Adrenal gland (tissue), 9 donors: ENCODE measurements at regions not wholly inside any gene's neighbourhood (a gene's known extent, or its start where the extent isn't known, plus 50 kb on each side); places are given as distances from the start of the nearest gene placed in this dataset.
A peak's percentile ranks its signal among the peaks of the same experiment; 100 is the strongest.
"Not testable (repeated sequence)": the region's sequence is repeated elsewhere in the genome, so short reads cannot be mapped to it uniquely, and the experiment has no call there.

Source experiments
- DNase-seq, 7 donors: peaks; one replicate each; pipeline ENCODE4 v3.0.0-alpha.2; 2019 to 2020
- H3K27ac ChIP-seq, 5 donors: fragments of 200-600 bp; sonication (generic) in 4 of 5; 1 replicate in 3 of 5; 2 replicates in 2 of 5; pipeline versions ENCODE4 v1.5.1 to v1.8.0; 2016 to 2020; ENCODE audit warnings: mild to moderate bottlenecking in 1 of 5
- H3K27me3 ChIP-seq: fragments of 200-600 bp; 2 replicates; pipeline ENCODE4 v1.8.0; 2021
- H3K36me3 ChIP-seq, 2 donors: fragments of 200-600 bp; replicated peaks in 1 of 2; 1 replicate in 1 of 2; 2 replicates in 1 of 2; pipeline versions ENCODE4 v1.5.1 to v1.8.0; 2018 to 2022
- H3K4me1 ChIP-seq, 2 donors: fragments of 200-600 bp; replicated peaks in 1 of 2; 1 replicate in 1 of 2; 2 replicates in 1 of 2; pipeline versions ENCODE4 v1.5.1 to v1.8.0; 2018 to 2021
- H3K4me3 ChIP-seq, 4 donors: fragments of 200-600 bp; sonication (generic) in 3 of 4; one replicate each; pipeline ENCODE4 v1.5.1; 2016 to 2018
- H3K9me3 ChIP-seq, 3 donors: fragments of 200-600 bp; sonication (generic) in 1 of 3; replicated peaks in 1 of 3; 1 replicate in 2 of 3; 2 replicates in 1 of 3; pipeline versions ENCODE4 v1.5.1 to v1.8.0; 2016 to 2021
- CTCF ChIP-seq, 6 experiments: fragments of 450-650 bp in 4 of 6; fragments of 200-600 bp in 2 of 6; sonication (generic) in 1 of 6; IDR thresholded peaks; 1 replicate in 5 of 6; 2 replicates in 1 of 6; pipeline versions ENCODE4 v1.5.1 to v1.8.0; 2016 to 2021; ENCODE audit warnings: antibody characterized with exemption in 6 of 6, mild to moderate bottlenecking in 2 of 6, moderate library complexity in 1 of 6
- POLR2A ChIP-seq, 2 donors: fragments of 450-650 bp; IDR thresholded peaks; one replicate each; pipeline ENCODE4 v1.6.1; 2017; ENCODE audit warnings: antibody characterized with exemption in 2 of 2, mild to moderate bottlenecking in 2 of 2, moderate library complexity in 1 of 2
- WGBS, 4 donors: extraction: QIAGEN DNeasy Blood & Tissue Kit in 2 of 4; methylation state at CpG; one replicate each; pipeline versions ENCODE4 v1.1.5 to v1.1.7; 2013 to 2017; 5-methylcytosine and 5-hydroxymethylcytosine counted together
- intact Hi-C, 2 donors: fragments of 100-400 bp; cut with DNase I; formaldehyde crosslinking; loops; one replicate each; pipeline versions ENCODE4 v1.14.1 to v1.15.0; 2022 to 2023
- donor health status: healthy with polysubstance abuse.
- donor health status: Bipolar disorder and iron deficiency.
- donor health status: DM: yes; HTN: yes; CAD: no.
- donor health status: DM: no; HTN: no; CAD: no.
- donor health status: DM: no; HTN: no; CAD: no.

GRCh38 chr12:46477541-46477940 is 105.0 kb upstream of the SLC38A2 start:
- no peak for TF ChIP-seq CTCF (IDR thresholded peaks at IDR 0.05)
- TF ChIP-seq POLR2A (IDR thresholded peaks at IDR 0.05) = no peak
- peaks cover 23 to 26% of the 10 kb centered on the region in 2 donors for H3K4me1 ChIP-seq
- H3K9me3 ChIP-seq = no peaks in the 10 kb centered on the region
- no peaks in the 10 kb centered on the region for H3K36me3 ChIP-seq
- H3K27me3 ChIP-seq = no peaks in the 10 kb centered on the region
- intact Hi-C loops = no loop called here
- no peak overlapping the region for H3K4me3 ChIP-seq
- DNase-seq = no peak
- no peak overlapping the region for H3K27ac ChIP-seq

- Histone ChIP-seq H3K36me3 (no peaks in the 10 kb centered on the region), H3K27me3 (no peaks in the 10 kb centered on the region), H3K4me1 (peaks cover 29 to 36% of the 10 kb centered on the region in 2 donors), H3K9me3 (no peaks in the 10 kb centered on the region), H3K27ac (no peak overlapping the region), H3K4me3 (no peak overlapping the region)
- intact Hi-C loops = no loop called here
- TF ChIP-seq POLR2A (IDR thresholded peaks at IDR 0.05) (no peak), CTCF (IDR thresholded peaks at IDR 0.05) (no peak)
- no peak for DNase-seq
- WGBS, 4 donors = 87 to 92% (median 90%) methylated on average over 3 of the region's 3 CpGs
Observed at GRCh38 chr12:46475972-46476645, 103.5 kb upstream of the SLC38A2 start.

DNA sequence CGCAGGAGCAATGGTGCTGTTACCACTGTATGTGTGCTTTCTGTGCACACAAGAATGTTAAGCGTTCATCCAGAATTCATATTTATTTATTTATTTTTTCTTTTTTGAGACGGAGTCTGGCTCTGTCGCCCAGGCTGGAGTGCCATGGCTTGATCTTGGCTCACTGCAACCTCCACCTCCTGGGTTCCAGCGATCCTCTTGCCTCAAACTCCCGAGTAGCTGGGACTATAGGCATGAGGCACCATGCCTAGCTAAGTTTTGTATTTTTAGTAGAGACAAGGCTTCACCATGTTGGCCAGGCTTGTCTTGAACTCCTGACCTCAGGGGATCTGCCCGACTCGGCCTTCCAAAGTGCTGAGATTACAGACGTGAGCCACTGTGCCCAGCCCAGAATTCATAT is 101.8 kb upstream of the SLC38A2 start:
- intact Hi-C loops, H3K9me3 ChIP-seq, H3K27me3 ChIP-seq, H3K36me3 ChIP-seq, H3K4me3 ChIP-seq, DNase-seq: not testable (repeated sequence)
- H3K27ac ChIP-seq = peak overlapping the region in 4 of 5 donors; percentile 62 to 89 (median 80)
- WGBS, 4 donors = 81 to 93% (median 88%) methylated on average over 9 of the region's 9 CpGs
- peaks cover 29 to 38% of the 10 kb centered on the region in 2 donors for H3K4me1 ChIP-seq

GRCh38 chr12:46473634-46474329 is 101.2 kb upstream of the SLC38A2 start:
- H3K9me3 ChIP-seq = no peaks in the 10 kb centered on the region
- H3K4me1 ChIP-seq = peaks cover 29 to 41% of the 10 kb centered on the region in 2 donors
- no peaks in the 10 kb centered on the region for H3K36me3 ChIP-seq
- no peak for TF ChIP-seq POLR2A (IDR thresholded peaks at IDR 0.05)
- TF ChIP-seq CTCF (IDR thresholded peaks at IDR 0.05) = no peak
- peak overlapping the region; percentile 62 to 89 (median 82) for H3K27ac ChIP-seq
- WGBS, 4 donors = 8 to 13% (median 11%) methylated on average over 8 of the region's 8 CpGs
- peak overlapping the region in 1 of 4 donors; percentile 16 for H3K4me3 ChIP-seq
- no peaks in the 10 kb centered on the region for H3K27me3 ChIP-seq
- peak; percentile 36 to 84 (median 69) for DNase-seq
- intact Hi-C loops = no loop called here
